ENCODE measurements at regions not wholly inside any gene's neighbourhood (a gene's known extent, or its start where the extent isn't known, plus 50 kb on each side); places are given as distances from the start of the nearest gene placed in this dataset.

DNA sequence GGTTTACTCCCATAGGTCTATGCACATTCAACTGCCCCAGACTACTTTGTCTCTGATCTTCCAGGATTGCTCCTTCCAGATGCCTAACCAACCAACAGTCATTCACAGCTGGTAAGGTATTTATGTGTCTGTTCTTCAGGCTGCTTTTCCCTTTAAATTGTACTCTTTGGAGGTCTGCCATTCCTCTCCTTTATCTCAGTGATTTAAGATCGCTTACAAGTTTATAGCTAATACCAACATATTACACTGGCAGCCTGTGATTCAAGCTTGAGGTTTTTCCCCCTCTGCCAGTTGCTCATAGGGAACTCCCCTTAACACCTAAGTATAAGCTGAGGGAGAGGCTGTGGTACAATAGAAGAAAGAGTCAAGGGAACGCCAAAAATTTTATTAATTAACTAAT lies 711.7 kb upstream of the EDIL3 start:
- Mint-ChIP-seq H3K36me3 (peaks cover 8% of the 10 kb centered on the region), H3K27me3 (no peaks in the 10 kb centered on the region), H3K9me3 (peaks cover 13% of the 10 kb centered on the region), H3K4me1 (ENCODE audit: low read depth in 2 of 2) (no peaks in the 10 kb centered on the region), H3K27ac (no peak overlapping the region), H3K4me3 (no peak overlapping the region)
- ATAC-seq: no peak
- no peak for DNase-seq (ENCODE audit: low spot score)

- Mint-ChIP-seq H3K27ac (no peak overlapping the region), H3K9me3 (peaks cover 12% of the 10 kb centered on the region), H3K27me3 (no peaks in the 10 kb centered on the region), H3K36me3 (no peaks in the 10 kb centered on the region), H3K4me3 (no peak overlapping the region), H3K4me1 (ENCODE audit: low read depth in 2 of 2) (no peaks in the 10 kb centered on the region)
- DNase-seq (ENCODE audit: low spot score) (no peak), ATAC-seq (no peak)
Observed at GRCh38 chr5:85108471-85108870, 723.8 kb upstream of the EDIL3 start.

GRCh38 chr5:85109616-85110015 lies 724.9 kb upstream of the EDIL3 start:
- H3K9me3 Mint-ChIP-seq: peaks cover 12% of the 10 kb centered on the region
- DNase-seq (ENCODE audit: low spot score) (no peak), ATAC-seq (no peak)
- H3K27me3 Mint-ChIP-seq: no peaks in the 10 kb centered on the region
- no peaks in the 10 kb centered on the region for H3K4me1 Mint-ChIP-seq (ENCODE audit: low read depth in 2 of 2)
- no peaks in the 10 kb centered on the region for H3K36me3 Mint-ChIP-seq
- no peak overlapping the region for H3K27ac Mint-ChIP-seq
- H3K4me3 Mint-ChIP-seq: no peak overlapping the region

GRCh38 chr5:85132269-85132668 lies 747.6 kb upstream of the EDIL3 start:
- Mint-ChIP-seq H3K4me3 (no peak overlapping the region), H3K4me1 (ENCODE audit: low read depth in 2 of 2) (no peaks in the 10 kb centered on the region), H3K27me3 (no peaks in the 10 kb centered on the region), H3K9me3 (peaks cover 13% of the 10 kb centered on the region), H3K27ac (no peak overlapping the region), H3K36me3 (no peaks in the 10 kb centered on the region)
- no peak for DNase-seq (ENCODE audit: low spot score)
- ATAC-seq: no peak

GRCh38 chr5:85140471-85140870 lies 755.8 kb upstream of the EDIL3 start:
- DNase-seq (ENCODE audit: low spot score) (no peak), ATAC-seq (no peak)
- no peaks in the 10 kb centered on the region for H3K4me1 Mint-ChIP-seq (ENCODE audit: low read depth in 2 of 2)
- no peak overlapping the region for H3K27ac Mint-ChIP-seq
- H3K27me3 Mint-ChIP-seq: no peaks in the 10 kb centered on the region
- H3K9me3 Mint-ChIP-seq: peaks cover 9% of the 10 kb centered on the region
- H3K36me3 Mint-ChIP-seq: no peaks in the 10 kb centered on the region
- no peak overlapping the region for H3K4me3 Mint-ChIP-seq

GRCh38 chr5:85143138-85143537 lies 758.5 kb upstream of the EDIL3 start:
- DNase-seq (ENCODE audit: low spot score) (no peak), ATAC-seq (no peak)
- Mint-ChIP-seq H3K36me3 (no peaks in the 10 kb centered on the region), H3K9me3 (peaks cover 6% of the 10 kb centered on the region), H3K4me1 (ENCODE audit: low read depth in 2 of 2) (no peaks in the 10 kb centered on the region), H3K4me3 (no peak overlapping the region), H3K27ac (no peak overlapping the region), H3K27me3 (no peaks in the 10 kb centered on the region)

DNA sequence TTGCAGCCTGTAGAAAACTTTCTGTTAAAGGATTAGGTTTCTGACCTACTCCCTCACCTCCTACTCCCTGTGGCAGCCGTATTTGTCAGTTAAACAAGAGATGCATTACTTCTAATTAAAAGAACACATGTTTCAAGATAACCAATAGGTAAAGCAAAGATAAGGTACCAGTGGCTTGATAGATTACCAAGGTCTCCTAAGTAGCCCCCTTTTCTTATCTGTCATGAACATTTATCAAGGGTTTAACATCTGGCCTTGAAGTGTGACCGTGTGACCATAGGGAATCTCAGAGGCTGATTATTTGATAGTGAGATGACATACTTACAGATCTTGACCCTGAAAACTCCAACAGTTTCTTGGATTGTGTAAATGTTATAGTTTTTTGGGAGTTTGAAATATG lies 764.0 kb upstream of the EDIL3 start:
- no peak for ATAC-seq
- H3K36me3 Mint-ChIP-seq: no peaks in the 10 kb centered on the region
- peaks cover 3% of the 10 kb centered on the region for H3K9me3 Mint-ChIP-seq
- DNase-seq (ENCODE audit: low spot score): no peak
- H3K4me3 Mint-ChIP-seq: no peak overlapping the region
- no peaks in the 10 kb centered on the region for H3K4me1 Mint-ChIP-seq (ENCODE audit: low read depth in 2 of 2)
- H3K27me3 Mint-ChIP-seq: no peaks in the 10 kb centered on the region
- no peak overlapping the region for H3K27ac Mint-ChIP-seq

DNA sequence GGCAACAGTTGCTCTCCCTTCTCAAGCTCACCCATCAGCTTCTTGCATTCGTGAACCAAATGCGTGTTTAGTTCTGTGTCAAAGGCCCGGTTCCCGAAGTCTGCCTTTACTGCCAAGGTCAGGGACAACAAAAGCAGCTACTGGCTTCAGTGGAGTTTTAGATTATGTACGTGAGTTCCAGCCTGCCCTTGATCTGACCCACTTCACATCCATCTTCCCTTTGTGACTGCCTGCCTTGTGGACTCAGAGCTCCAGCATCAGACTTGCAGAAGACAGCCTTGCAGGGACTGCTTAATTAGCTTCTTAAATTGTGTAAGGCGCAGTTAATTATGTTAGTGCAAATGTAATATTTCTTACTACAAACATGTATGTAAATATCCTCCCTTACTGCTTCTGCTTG lies 774.7 kb upstream of the EDIL3 start:
- no peak overlapping the region for H3K4me3 Mint-ChIP-seq
- H3K4me1 Mint-ChIP-seq (ENCODE audit: low read depth in 2 of 2): no peaks in the 10 kb centered on the region
- no peaks in the 10 kb centered on the region for H3K27me3 Mint-ChIP-seq
- no peak for ATAC-seq
- no peak overlapping the region for H3K27ac Mint-ChIP-seq
- no peaks in the 10 kb centered on the region for H3K36me3 Mint-ChIP-seq
- peaks cover 26% of the 10 kb centered on the region for H3K9me3 Mint-ChIP-seq
- DNase-seq (ENCODE audit: low spot score): no peak

DNA sequence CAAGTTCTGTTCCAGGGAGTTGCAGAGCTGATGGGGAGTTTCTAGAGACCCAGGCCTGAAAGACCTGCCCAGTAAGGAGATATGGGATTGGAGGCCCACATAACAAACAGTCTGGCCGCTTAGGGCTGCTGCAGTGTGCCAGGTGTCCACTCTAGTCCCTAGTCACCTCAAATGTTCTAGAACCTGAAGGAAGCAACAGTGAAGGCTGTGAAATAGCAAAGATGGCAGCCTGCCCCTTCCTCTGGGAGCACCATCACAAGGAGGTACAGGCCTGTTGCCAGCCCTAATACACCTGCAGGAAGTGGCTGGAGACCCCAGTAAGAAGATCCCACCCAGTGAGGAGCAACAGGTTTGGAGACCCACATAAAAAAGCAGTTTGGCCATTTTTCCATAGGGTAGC lies 783.8 kb upstream of the EDIL3 start:
- no peaks in the 10 kb centered on the region for H3K4me1 Mint-ChIP-seq (ENCODE audit: low read depth in 2 of 2)
- H3K27ac Mint-ChIP-seq: no peak overlapping the region
- H3K27me3 Mint-ChIP-seq: no peaks in the 10 kb centered on the region
- no peak for ATAC-seq
- DNase-seq (ENCODE audit: low spot score): no peak
- H3K4me3 Mint-ChIP-seq: no peak overlapping the region
- H3K36me3 Mint-ChIP-seq: peaks cover 4% of the 10 kb centered on the region
- H3K9me3 Mint-ChIP-seq: peaks cover 19% of the 10 kb centered on the region

DNA sequence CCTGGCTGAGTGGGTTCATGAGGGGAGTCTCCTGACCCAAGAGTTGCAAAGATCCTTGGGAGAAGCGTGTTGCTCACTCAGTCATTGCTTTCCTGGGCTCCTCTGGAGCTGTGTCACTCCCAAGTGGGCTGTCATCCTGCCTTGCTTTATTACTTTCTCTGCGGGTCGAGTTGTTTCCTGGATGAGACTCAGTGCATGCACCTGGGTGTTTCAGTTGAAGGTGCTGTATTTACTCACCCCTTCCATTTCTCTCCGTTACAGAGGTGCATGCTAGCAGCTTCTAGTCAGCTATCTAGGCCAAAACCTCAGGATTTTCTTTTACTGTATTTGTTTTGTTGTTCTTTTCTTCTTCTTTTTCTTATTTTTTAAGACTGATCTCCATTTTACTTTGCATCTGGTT lies 785.5 kb upstream of the EDIL3 start:
- Mint-ChIP-seq H3K4me3 (no peak overlapping the region), H3K27me3 (no peaks in the 10 kb centered on the region), H3K9me3 (peaks cover 12% of the 10 kb centered on the region), H3K27ac (no peak overlapping the region), H3K36me3 (peaks cover 4% of the 10 kb centered on the region), H3K4me1 (ENCODE audit: low read depth in 2 of 2) (no peaks in the 10 kb centered on the region)
- ATAC-seq (peak in 1 of 2 donors; percentile 15), DNase-seq (ENCODE audit: low spot score) (no peak)

GRCh38 chr5:85173469-85173868 lies 788.8 kb upstream of the EDIL3 start:
- no peaks in the 10 kb centered on the region for H3K36me3 Mint-ChIP-seq
- no peak overlapping the region for H3K27ac Mint-ChIP-seq
- no peaks in the 10 kb centered on the region for H3K27me3 Mint-ChIP-seq
- peaks cover 4% of the 10 kb centered on the region for H3K9me3 Mint-ChIP-seq
- no peak for ATAC-seq
- DNase-seq (ENCODE audit: low spot score): no peak
- H3K4me1 Mint-ChIP-seq (ENCODE audit: low read depth in 2 of 2): no peaks in the 10 kb centered on the region
- no peak overlapping the region for H3K4me3 Mint-ChIP-seq

- H3K27ac Mint-ChIP-seq: no peak overlapping the region
- no peaks in the 10 kb centered on the region for H3K27me3 Mint-ChIP-seq
- no peaks in the 10 kb centered on the region for H3K4me1 Mint-ChIP-seq (ENCODE audit: low read depth in 2 of 2)
- no peaks in the 10 kb centered on the region for H3K36me3 Mint-ChIP-seq
- ATAC-seq (no peak), DNase-seq (ENCODE audit: low spot score) (no peak)
- H3K4me3 Mint-ChIP-seq: no peak overlapping the region
- peaks cover 10% of the 10 kb centered on the region for H3K9me3 Mint-ChIP-seq
Observed at GRCh38 chr5:85182344-85182743, 797.7 kb upstream of the EDIL3 start.

- DNase-seq (ENCODE audit: low spot score) (no peak), ATAC-seq (peak; percentile 33 to 45)
- no peaks in the 10 kb centered on the region for H3K27me3 Mint-ChIP-seq
- H3K27ac Mint-ChIP-seq: no peak overlapping the region
- no peaks in the 10 kb centered on the region for H3K4me1 Mint-ChIP-seq (ENCODE audit: low read depth in 2 of 2)
- no peak overlapping the region for H3K4me3 Mint-ChIP-seq
- H3K36me3 Mint-ChIP-seq: peaks cover 5% of the 10 kb centered on the region
- peaks cover 19% of the 10 kb centered on the region for H3K9me3 Mint-ChIP-seq
Observed at GRCh38 chr5:85204289-85204688, 819.6 kb upstream of the EDIL3 start.

DNA sequence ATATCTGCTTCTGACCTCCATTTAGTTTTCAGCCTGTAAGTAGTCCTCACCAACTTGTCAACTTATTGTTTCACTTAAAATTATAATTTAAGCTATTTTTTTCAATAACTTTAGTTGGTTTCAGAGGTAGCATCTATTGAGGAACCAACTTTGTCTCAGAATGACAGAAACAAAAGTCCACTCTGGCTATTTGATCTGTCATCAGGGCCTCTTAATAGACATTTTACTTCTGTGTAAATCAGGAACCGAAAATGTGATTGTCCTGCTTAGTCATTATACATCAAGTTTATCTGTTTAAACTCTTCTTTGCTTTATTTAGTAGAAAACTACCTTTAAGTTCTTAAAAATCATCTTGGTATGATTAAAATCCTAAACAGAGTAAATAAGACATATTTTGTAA lies 820.8 kb upstream of the EDIL3 start:
- Mint-ChIP-seq H3K36me3 (peaks cover 5% of the 10 kb centered on the region), H3K27ac (no peak overlapping the region), H3K9me3 (peaks cover 19% of the 10 kb centered on the region), H3K27me3 (no peaks in the 10 kb centered on the region), H3K4me1 (ENCODE audit: low read depth in 2 of 2) (no peaks in the 10 kb centered on the region), H3K4me3 (no peak overlapping the region)
- DNase-seq (ENCODE audit: low spot score) (no peak), ATAC-seq (no peak)

DNA sequence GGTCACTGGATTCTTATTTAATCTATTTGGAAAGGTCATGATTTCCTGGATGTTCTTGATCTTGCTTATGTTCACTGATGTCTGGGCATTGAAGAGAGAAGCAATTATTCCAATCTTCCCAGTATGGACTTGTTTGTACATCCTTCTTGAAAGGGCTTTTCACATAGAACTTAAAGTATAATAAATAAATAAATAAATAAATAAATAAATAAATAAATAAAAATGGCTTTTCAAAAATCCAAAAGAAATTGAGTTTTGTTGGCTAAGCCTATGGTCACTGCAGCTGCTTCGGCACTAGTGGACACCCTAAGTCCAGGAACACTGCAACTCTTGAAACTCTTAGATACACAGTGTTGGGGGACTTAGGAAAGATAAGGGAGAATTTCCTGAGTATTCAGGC lies 840.7 kb upstream of the EDIL3 start:
- H3K4me1 Mint-ChIP-seq (ENCODE audit: low read depth in 2 of 2): no peaks in the 10 kb centered on the region
- no peak overlapping the region for H3K27ac Mint-ChIP-seq
- H3K9me3 Mint-ChIP-seq: peaks cover 19% of the 10 kb centered on the region
- H3K36me3 Mint-ChIP-seq: peaks cover 14% of the 10 kb centered on the region
- ATAC-seq (no peak), DNase-seq (ENCODE audit: low spot score) (no peak)
- H3K4me3 Mint-ChIP-seq: no peak overlapping the region
- H3K27me3 Mint-ChIP-seq: no peaks in the 10 kb centered on the region

Measured in natural killer cell treated with Interleukin-12 subunit alpha and Interleukin-12 subunit beta and Interleukin-15 and Interleukin-18, amount 100 ng/mL, for 72 hours (primary cell).